ENCODE measurements at regions not wholly inside any gene's neighbourhood (a gene's known extent, or its start where the extent isn't known, plus 50 kb on each side); places are given as distances from the start of the nearest gene placed in this dataset.

DNA sequence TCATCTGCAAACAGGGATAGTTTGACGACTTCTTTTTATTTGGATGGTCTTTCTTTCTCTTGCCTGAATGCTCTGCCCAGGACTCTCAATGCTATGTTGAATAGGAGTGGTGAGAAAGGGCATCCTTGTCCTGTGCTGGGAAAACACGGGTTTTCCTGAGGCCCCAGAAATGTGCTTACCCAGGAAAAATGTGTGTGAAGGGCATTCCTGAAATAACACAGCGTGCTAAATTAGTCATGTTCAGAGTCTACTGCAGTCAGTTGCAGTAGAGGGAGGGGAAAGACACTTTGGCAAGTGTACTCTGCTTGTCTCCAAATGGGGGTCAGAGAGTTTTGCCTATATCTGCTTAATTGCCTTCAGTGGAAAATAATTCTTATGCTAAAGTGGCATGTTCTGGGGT, 153.9 kb downstream of the CCNG2 start:
- TF ChIP-seq CTCF (IDR thresholded peaks at IDR 0.05) (no peak), POLR2A (IDR thresholded peaks at IDR 0.05) (no peak)

Data from thyroid gland (tissue), 4 donors.